SIG-M5 treated with dmso at 0.1 percent for 504 hours (cell line): ENCODE measurements at regions not wholly inside any gene's neighbourhood (a gene's known extent, or its start where the extent isn't known, plus 50 kb on each side); places are given as distances from the start of the nearest gene placed in this dataset.
A peak's percentile ranks its signal among the peaks of the same experiment; 100 is the strongest.

Source experiments
- DNase-seq: peaks from one replicate; lab custom pipeline; 2025; ENCODE audit not compliant: unreplicated experiment; lab: John Stamatoyannopoulos, UW

- DNase-seq = no peak
Measured at GRCh38 chr13:27014406-27015359, 156.9 kb downstream of the USP12 start.

- peak; percentile 29 for DNase-seq
Measured at GRCh38 chr13:27012482-27013197, 159.0 kb downstream of the USP12 start.

- no peak for DNase-seq
Measured at GRCh38 chr13:27011661-27012060, 159.9 kb downstream of the USP12 start.

- no peak for DNase-seq
Measured at GRCh38 chr13:27008733-27009132, 162.9 kb downstream of the USP12 start.

- no peak for DNase-seq
Measured at GRCh38 chr13:27007166-27007565, 164.4 kb downstream of the USP12 start.

GRCh38 chr13:27006519-27007161 lies 165.0 kb downstream of the USP12 start:
- DNase-seq = peak; percentile 7

- DNase-seq = no peak
Measured at GRCh38 chr13:27005976-27006518, 165.6 kb downstream of the USP12 start.

- no peak for DNase-seq
Measured at GRCh38 chr13:27005556-27005955, 166.1 kb downstream of the USP12 start.

GRCh38 chr13:27004866-27005265 lies 166.7 kb downstream of the USP12 start:
- DNase-seq = no peak

- no peak for DNase-seq
Measured at GRCh38 chr13:27004326-27004725, 167.3 kb downstream of the USP12 start.

GRCh38 chr13:27001705-27002104 lies 169.9 kb downstream of the USP12 start:
- DNase-seq = no peak

GRCh38 chr13:27000686-27001085 lies 170.9 kb downstream of the USP12 start:
- DNase-seq = no peak

- DNase-seq = no peak
Measured at GRCh38 chr13:26999499-26999898, 172.1 kb downstream of the USP12 start.

- no peak for DNase-seq
Measured at GRCh38 chr13:26998292-26998691, 173.3 kb downstream of the USP12 start.

GRCh38 chr13:26996965-26997752 lies 174.5 kb downstream of the USP12 start:
- DNase-seq = no peak

GRCh38 chr13:26995159-26995558 lies 176.5 kb downstream of the USP12 start:
- DNase-seq = no peak

GRCh38 chr13:26993780-26994179 lies 177.8 kb downstream of the USP12 start:
- no peak for DNase-seq

- no peak for DNase-seq
Measured at GRCh38 chr13:26992951-26993719, 178.5 kb downstream of the USP12 start.

- DNase-seq = no peak
Measured at GRCh38 chr13:26991508-26992181, 180.0 kb downstream of the USP12 start.
